ENCODE measurements at regions not wholly inside any gene's neighbourhood (a gene's known extent, or its start where the extent isn't known, plus 50 kb on each side); places are given as distances from the start of the nearest gene placed in this dataset.
"Not testable (repeated sequence)": the region's sequence is repeated elsewhere in the genome, so short reads cannot be mapped to it uniquely, and the experiment has no call there.

GRCh38 chr16:86854626-86855294 is 276.4 kb downstream of the FOXL1 start:
- Histone ChIP-seq H3K27ac (no peak overlapping the region), H3K4me3 (no peak overlapping the region), H3K27me3 (no peaks in the 10 kb centered on the region), H3K4me1 (no peaks in the 10 kb centered on the region), H3K36me3 (no peaks in the 10 kb centered on the region), H3K9me3 (no peaks in the 10 kb centered on the region)
- DNase-seq (ENCODE audit: low spot score): no peak
- TF ChIP-seq CTCF (IDR thresholded peaks at IDR 0.05): no peak

DNA sequence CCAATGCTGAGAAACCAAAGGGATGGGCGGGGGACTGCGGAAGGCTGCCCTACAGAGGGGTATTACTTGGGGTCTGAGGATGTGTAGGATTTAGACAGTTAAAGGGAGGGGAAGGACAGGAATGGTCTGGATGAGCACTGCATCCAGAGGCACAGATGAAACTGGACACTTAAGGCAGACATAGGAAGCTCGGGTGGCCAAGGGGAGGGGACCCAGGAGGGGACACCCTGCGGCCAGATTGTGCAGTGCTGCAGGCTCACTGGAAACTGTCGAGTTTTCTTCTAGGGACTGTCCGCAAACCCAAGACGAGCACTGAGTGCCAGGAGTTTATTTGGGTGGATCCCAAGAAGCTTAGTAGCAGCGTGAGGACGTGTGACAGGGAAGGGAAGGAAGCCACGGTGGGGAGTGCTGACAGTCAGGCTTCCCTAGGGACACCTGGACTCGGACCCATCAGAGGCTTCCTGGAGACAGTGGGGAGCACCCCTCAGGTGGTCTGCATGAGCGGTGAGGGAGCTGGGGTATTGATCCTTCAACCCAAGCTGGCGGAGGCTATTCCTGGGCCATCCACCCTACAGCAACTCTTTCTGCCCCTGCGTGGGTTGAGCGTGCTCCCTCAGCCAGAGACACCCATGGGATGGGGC is 278.7 kb downstream of the FOXL1 start:
- Histone ChIP-seq H3K4me3 (no peak overlapping the region), H3K9me3 (no peaks in the 10 kb centered on the region), H3K4me1 (no peaks in the 10 kb centered on the region), H3K27ac (no peak overlapping the region), H3K27me3 (no peaks in the 10 kb centered on the region), H3K36me3 (no peaks in the 10 kb centered on the region)
- TF ChIP-seq CTCF (IDR thresholded peaks at IDR 0.05): no peak
- DNase-seq (ENCODE audit: low spot score): no peak

DNA sequence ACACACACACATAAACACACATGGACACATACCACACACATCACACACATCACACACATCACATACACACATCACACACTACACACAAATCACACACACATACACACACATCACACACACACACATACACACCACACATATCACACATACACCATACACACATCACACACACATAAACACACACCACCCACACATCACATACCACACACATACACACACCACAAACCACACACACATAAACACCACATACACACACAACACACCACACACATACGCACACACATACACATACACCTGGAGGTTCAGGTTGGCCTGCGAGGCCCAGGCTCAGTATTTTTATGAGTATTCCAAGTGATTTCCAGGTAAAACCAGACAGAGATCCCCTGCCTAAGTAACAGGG is 279.5 kb downstream of the FOXL1 start:
- H3K27ac ChIP-seq: no peak overlapping the region
- no peak for DNase-seq (ENCODE audit: low spot score)
- H3K4me1 ChIP-seq: no peaks in the 10 kb centered on the region
- H3K9me3 ChIP-seq: no peaks in the 10 kb centered on the region
- H3K36me3 ChIP-seq: no peaks in the 10 kb centered on the region
- no peaks in the 10 kb centered on the region for H3K27me3 ChIP-seq
- no peak for TF ChIP-seq CTCF (IDR thresholded peaks at IDR 0.05)
- no peak overlapping the region for H3K4me3 ChIP-seq

- H3K4me3 ChIP-seq: no peak overlapping the region
- no peaks in the 10 kb centered on the region for H3K9me3 ChIP-seq
- TF ChIP-seq CTCF (IDR thresholded peaks at IDR 0.05): no peak
- H3K36me3 ChIP-seq: no peaks in the 10 kb centered on the region
- no peak overlapping the region for H3K27ac ChIP-seq
- no peak for DNase-seq (ENCODE audit: low spot score)
- H3K4me1 ChIP-seq: no peaks in the 10 kb centered on the region
- H3K27me3 ChIP-seq: no peaks in the 10 kb centered on the region
Measured at GRCh38 chr16:86858501-86858900, 280.2 kb downstream of the FOXL1 start.

DNA sequence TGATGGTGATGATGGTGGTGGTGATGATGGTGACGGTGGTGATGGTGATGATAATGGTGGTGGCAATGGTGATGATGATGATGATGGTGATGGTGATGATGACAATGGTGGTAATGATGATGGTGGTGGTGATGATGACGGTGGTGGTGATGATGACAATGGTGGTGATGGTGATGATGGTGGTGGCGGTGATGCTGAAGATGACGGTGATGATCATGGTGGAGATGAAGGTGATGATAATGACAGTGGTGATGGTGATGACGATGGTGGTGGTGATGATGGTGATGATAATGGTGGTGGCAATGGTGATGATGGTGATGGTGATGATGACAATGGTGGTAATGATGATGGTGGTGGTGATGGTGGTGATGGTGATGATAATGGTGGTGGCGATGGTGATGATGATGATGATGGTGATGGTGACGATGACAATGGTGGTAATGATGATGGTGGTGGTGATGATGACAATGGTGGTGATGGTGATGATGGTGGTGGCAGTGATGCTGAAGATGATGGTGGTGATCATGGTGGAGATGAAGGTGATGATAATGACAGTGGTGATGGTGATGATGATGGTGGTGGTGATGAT is 283.0 kb downstream of the FOXL1 start:
- H3K36me3 ChIP-seq; H3K4me3 ChIP-seq; H3K9me3 ChIP-seq; H3K4me1 ChIP-seq; H3K27me3 ChIP-seq; DNase-seq (ENCODE audit: low spot score); H3K27ac ChIP-seq: not testable (repeated sequence)

GRCh38 chr16:86862595-86863280 is 284.4 kb downstream of the FOXL1 start:
- DNase-seq (ENCODE audit: low spot score): no peak
- H3K36me3 ChIP-seq: no peaks in the 10 kb centered on the region

More at GRCh38 chr16:86862595-86863280, 284.4 kb downstream of the FOXL1 start:
- Histone ChIP-seq H3K4me3 (no peak overlapping the region), H3K27ac (no peak overlapping the region), H3K27me3 (no peaks in the 10 kb centered on the region), H3K9me3 (no peaks in the 10 kb centered on the region), H3K4me1 (peaks cover 0 to 20% of the 10 kb centered on the region in 2 donors)
- no peak for TF ChIP-seq CTCF (IDR thresholded peaks at IDR 0.05)
